ENCODE measurements at regions not wholly inside any gene's neighbourhood (a gene's known extent, or its start where the extent isn't known, plus 50 kb on each side); places are given as distances from the start of the nearest gene placed in this dataset.

DNA sequence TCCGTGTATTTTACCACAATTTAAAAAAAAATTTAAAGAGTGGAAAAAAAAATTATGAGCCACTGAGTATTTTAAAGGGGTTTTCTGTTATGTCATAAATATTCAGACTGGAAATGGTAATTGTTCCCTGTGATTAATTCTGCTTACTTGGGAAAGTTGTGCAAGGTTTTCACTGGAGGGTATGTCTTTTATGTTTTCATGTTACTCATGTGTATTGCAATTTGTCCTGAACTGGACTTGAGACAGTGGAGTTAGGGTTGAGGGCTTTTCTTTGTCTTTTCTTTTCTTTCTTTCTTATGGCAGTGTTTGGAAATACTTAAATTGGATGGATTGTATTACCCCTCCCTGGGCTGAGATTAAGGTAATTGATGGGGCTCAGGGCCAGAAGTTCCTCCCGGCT is 257.7 kb downstream of the BAMBI start:
- no peaks in the 10 kb centered on the region for H3K9me3 ChIP-seq (ENCODE audit: low read length)
- no peaks in the 10 kb centered on the region for H3F3A ChIP-seq (ENCODE audit: insufficient read depth, low read length)
- H3K4me1 ChIP-seq (ENCODE audit: insufficient read depth, low read length, severe bottlenecking), result no peaks in the 10 kb centered on the region
- H3K9me2 ChIP-seq (ENCODE audit: low read depth, low read length), result no peaks in the 10 kb centered on the region
- no peak overlapping the region for H3K27ac ChIP-seq (ENCODE audit: low read depth, low read length, poor library complexity, severe bottlenecking)
- H3K36me3 ChIP-seq (ENCODE audit: insufficient read depth, low read length), result no peaks in the 10 kb centered on the region
- H2AFZ ChIP-seq (ENCODE audit: low read length), result no peak overlapping the region
- H3K79me2 ChIP-seq (ENCODE audit: insufficient read depth, low read length), result no peaks in the 10 kb centered on the region
- TF ChIP-seq, protein P1, sequence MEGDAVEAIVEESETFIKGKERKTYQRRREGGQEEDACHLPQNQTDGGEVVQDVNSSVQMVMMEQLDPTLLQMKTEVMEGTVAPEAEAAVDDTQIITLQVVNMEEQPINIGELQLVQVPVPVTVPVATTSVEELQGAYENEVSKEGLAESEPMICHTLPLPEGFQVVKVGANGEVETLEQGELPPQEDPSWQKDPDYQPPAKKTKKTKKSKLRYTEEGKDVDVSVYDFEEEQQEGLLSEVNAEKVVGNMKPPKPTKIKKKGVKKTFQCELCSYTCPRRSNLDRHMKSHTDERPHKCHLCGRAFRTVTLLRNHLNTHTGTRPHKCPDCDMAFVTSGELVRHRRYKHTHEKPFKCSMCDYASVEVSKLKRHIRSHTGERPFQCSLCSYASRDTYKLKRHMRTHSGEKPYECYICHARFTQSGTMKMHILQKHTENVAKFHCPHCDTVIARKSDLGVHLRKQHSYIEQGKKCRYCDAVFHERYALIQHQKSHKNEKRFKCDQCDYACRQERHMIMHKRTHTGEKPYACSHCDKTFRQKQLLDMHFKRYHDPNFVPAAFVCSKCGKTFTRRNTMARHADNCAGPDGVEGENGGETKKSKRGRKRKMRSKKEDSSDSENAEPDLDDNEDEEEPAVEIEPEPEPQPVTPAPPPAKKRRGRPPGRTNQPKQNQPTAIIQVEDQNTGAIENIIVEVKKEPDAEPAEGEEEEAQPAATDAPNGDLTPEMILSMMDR (IDR thresholded peaks at IDR 0.05; ENCODE audit: low read length), result no peak
- no peak for TF ChIP-seq EZH2 (IDR thresholded peaks at IDR 0.05; ENCODE audit: borderline replicate concordance, low read length)
- no peak overlapping the region for H3K9ac ChIP-seq (ENCODE audit: low read length)
- H4K20me1 ChIP-seq (ENCODE audit: insufficient read depth, low read length), result no peaks in the 10 kb centered on the region
- no peaks in the 10 kb centered on the region for H3K27me3 ChIP-seq (ENCODE audit: insufficient read depth, low read length)
- no peak overlapping the region for H3K4me3 ChIP-seq (ENCODE audit: low read depth, low read length, poor library complexity, severe bottlenecking)
- H3K4me2 ChIP-seq (ENCODE audit: low read length), result no peak overlapping the region

DNA sequence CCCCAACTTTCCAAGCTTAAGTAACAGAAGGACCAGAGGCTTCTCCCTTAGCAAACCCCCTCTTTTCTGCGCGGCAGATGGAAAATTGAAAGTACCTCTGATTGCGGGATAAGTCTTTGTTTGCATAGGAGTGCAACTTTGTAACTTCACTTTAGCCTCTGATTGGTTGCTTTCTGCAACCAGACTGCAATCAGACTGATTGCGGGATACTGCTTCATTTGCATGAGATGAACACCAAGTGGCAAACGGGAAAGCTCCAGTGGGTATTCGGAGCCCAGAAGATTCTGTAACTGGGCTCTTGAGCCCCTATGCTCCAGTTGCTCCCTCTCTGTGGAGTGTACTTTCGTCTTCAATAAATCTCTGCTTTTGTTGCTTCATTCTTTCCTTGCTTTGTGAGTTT is 260.6 kb downstream of the BAMBI start:
- Histone ChIP-seq H3K79me2 (ENCODE audit: insufficient read depth, low read length) (no peaks in the 10 kb centered on the region), H3K4me2 (ENCODE audit: low read length) (no peak overlapping the region), H3K4me1 (ENCODE audit: insufficient read depth, low read length, severe bottlenecking) (no peaks in the 10 kb centered on the region), H3K36me3 (ENCODE audit: insufficient read depth, low read length) (no peaks in the 10 kb centered on the region), H3K9me3 (ENCODE audit: low read length) (no peaks in the 10 kb centered on the region), H3K27me3 (ENCODE audit: insufficient read depth, low read length) (no peaks in the 10 kb centered on the region), H3K27ac (ENCODE audit: low read depth, low read length, poor library complexity, severe bottlenecking) (no peak overlapping the region), H4K20me1 (ENCODE audit: insufficient read depth, low read length) (no peaks in the 10 kb centered on the region), H3K9ac (ENCODE audit: low read length) (no peak overlapping the region), H3F3A (ENCODE audit: insufficient read depth, low read length) (no peaks in the 10 kb centered on the region), H3K4me3 (ENCODE audit: low read depth, low read length, poor library complexity, severe bottlenecking) (no peak overlapping the region), H2AFZ (ENCODE audit: low read length) (no peak overlapping the region), H3K9me2 (ENCODE audit: low read depth, low read length) (no peaks in the 10 kb centered on the region)
- TF ChIP-seq EZH2 (IDR thresholded peaks at IDR 0.05; ENCODE audit: borderline replicate concordance, low read length), result no peak
- TF ChIP-seq, protein P1 (IDR thresholded peaks at IDR 0.05; ENCODE audit: low read length), result no peak

DNA sequence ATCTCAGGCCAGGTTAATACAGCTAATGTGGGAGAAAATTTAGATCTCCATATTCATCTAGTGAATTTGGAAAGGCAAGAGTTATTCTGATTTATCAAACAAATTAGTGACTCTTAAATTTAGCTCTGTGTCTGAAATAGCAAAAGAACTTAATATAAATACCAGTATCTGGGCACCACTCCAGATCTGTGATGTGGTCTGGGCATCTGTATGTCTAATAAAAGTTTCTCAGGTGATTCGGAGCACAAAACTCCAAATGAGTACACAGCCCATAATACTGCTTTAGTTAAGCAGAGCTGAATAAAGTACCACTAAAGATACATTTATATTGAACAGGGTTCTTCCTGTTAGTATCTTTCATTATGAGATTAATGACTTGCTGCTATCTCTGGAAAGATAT is 261.4 kb downstream of the BAMBI start:
- no peak overlapping the region for H3K4me2 ChIP-seq (ENCODE audit: low read length)
- TF ChIP-seq, protein P1 (IDR thresholded peaks at IDR 0.05; ENCODE audit: low read length), result no peak
- TF ChIP-seq EZH2 (IDR thresholded peaks at IDR 0.05; ENCODE audit: borderline replicate concordance, low read length), result no peak
- no peaks in the 10 kb centered on the region for H3K9me3 ChIP-seq (ENCODE audit: low read length)
- no peaks in the 10 kb centered on the region for H3K4me1 ChIP-seq (ENCODE audit: insufficient read depth, low read length, severe bottlenecking)
- no peak overlapping the region for H2AFZ ChIP-seq (ENCODE audit: low read length)
- H3K36me3 ChIP-seq (ENCODE audit: insufficient read depth, low read length), result no peaks in the 10 kb centered on the region
- no peak overlapping the region for H3K9ac ChIP-seq (ENCODE audit: low read length)
- no peak overlapping the region for H3K4me3 ChIP-seq (ENCODE audit: low read depth, low read length, poor library complexity, severe bottlenecking)
- no peaks in the 10 kb centered on the region for H4K20me1 ChIP-seq (ENCODE audit: insufficient read depth, low read length)
- no peaks in the 10 kb centered on the region for H3K79me2 ChIP-seq (ENCODE audit: insufficient read depth, low read length)
- no peaks in the 10 kb centered on the region for H3K9me2 ChIP-seq (ENCODE audit: low read depth, low read length)
- H3F3A ChIP-seq (ENCODE audit: insufficient read depth, low read length), result no peaks in the 10 kb centered on the region
- no peaks in the 10 kb centered on the region for H3K27me3 ChIP-seq (ENCODE audit: insufficient read depth, low read length)
- no peak overlapping the region for H3K27ac ChIP-seq (ENCODE audit: low read depth, low read length, poor library complexity, severe bottlenecking)

Measured in OCI-LY1 (cell line).